ENCODE measurements at regions not wholly inside any gene's neighbourhood (a gene's known extent, or its start where the extent isn't known, plus 50 kb on each side); places are given as distances from the start of the nearest gene placed in this dataset.

DNA sequence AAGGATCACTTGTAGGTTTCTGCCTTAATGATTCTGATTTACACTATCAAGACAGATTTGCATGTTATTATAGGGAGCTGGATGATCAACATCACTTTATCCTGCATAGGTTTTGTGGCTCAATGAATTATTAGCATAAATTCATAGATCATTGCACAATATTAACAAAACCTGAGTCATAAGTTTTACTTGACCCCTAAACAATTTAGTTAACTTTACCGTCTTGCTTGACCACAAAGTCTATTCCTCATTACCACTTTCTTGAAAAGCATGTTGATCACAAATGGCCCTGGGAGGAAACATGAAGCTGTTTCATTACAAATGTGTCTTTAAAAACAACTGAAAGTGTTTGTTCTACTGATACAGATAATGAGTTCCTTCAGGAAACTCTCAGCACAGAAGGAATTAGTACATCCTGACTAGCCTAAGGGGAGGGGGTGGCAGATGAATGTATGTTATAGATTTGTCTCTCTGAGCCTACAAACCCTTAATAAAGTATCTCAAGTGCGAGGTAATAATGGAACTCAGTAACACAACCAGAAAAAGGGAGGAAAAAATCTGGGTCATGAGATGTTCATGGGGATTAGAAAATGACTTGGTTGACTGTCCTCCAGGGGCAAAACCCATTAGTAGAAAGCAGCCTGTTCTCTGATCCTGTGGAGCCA is 303.4 kb downstream of the PIK3C3 start:
- WGBS, 2 donors: 60 to 62% methylated on average over 2 of the region's 2 CpGs
- DNase-seq (no peak), ATAC-seq (no peak)
- Histone ChIP-seq H3K4me1 (no peaks in the 10 kb centered on the region), H3K4me3 (no peak overlapping the region), H3K9me3 (peaks cover 0 to 21% (median 6%) of the 10 kb centered on the region in 11 donors), H3K27me3 (no peaks in the 10 kb centered on the region), H3K27ac (no peak overlapping the region), H3K36me3 (no peaks in the 10 kb centered on the region)
- TF ChIP-seq, protein P1, sequence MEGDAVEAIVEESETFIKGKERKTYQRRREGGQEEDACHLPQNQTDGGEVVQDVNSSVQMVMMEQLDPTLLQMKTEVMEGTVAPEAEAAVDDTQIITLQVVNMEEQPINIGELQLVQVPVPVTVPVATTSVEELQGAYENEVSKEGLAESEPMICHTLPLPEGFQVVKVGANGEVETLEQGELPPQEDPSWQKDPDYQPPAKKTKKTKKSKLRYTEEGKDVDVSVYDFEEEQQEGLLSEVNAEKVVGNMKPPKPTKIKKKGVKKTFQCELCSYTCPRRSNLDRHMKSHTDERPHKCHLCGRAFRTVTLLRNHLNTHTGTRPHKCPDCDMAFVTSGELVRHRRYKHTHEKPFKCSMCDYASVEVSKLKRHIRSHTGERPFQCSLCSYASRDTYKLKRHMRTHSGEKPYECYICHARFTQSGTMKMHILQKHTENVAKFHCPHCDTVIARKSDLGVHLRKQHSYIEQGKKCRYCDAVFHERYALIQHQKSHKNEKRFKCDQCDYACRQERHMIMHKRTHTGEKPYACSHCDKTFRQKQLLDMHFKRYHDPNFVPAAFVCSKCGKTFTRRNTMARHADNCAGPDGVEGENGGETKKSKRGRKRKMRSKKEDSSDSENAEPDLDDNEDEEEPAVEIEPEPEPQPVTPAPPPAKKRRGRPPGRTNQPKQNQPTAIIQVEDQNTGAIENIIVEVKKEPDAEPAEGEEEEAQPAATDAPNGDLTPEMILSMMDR (IDR thresholded peaks at IDR 0.05): no peak
- intact Hi-C loops (cut with DNase I): no loop called here

DNA sequence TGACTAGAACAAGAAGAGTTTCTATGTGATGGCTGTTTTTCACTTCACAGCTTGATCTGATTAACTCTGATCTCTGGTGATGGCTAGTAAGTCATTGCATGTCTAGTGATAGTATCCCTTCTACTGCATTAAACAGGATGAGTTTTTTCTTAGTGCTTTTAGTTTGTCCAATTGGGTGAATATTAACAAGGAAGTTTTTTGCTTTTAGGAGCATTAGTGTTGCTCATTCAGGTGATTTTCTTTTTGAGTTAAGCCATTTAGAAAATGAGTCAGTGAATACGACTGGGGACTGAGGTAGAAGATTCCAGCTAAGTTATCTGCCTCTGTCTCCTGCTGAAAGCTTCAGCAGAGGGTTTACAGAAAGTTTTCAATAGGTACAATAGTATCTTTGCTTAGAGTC is 306.7 kb downstream of the PIK3C3 start:
- ATAC-seq (no peak), DNase-seq (no peak)
- H3K4me3 ChIP-seq: no peak overlapping the region
- no peak overlapping the region for H3K27ac ChIP-seq
- H3K36me3 ChIP-seq: no peaks in the 10 kb centered on the region
- no peaks in the 10 kb centered on the region for H3K9me3 ChIP-seq
- TF ChIP-seq, protein P1 (IDR thresholded peaks at IDR 0.05): no peak
- intact Hi-C loops (cut with DNase I): no loop called here
- WGBS, 2 donors: 60 to 69% methylated on average over 1 of the region's 1 CpG
- no peaks in the 10 kb centered on the region for H3K4me1 ChIP-seq
- H3K27me3 ChIP-seq: no peaks in the 10 kb centered on the region

DNA sequence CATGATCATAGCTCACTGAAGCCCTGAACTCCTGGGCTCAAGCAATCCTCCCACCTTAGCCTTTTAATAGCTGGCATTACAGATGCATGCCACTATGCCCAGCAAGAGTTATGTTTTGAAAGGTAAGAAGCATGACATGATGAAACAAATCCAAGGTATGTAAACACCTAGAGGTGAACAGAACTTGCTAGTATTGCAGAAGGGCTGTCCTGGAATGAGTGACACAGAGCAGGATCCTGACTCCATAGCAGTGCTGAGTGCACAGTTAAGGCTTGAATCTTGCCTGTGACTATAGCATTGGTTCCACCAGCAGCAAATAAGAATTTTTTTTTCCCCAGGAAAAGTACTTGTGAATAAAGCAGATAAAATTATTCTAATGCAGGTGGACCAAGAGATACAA is 309.5 kb downstream of the PIK3C3 start:
- no peaks in the 10 kb centered on the region for H3K36me3 ChIP-seq
- intact Hi-C loops (cut with DNase I): no loop called here
- H3K27me3 ChIP-seq: no peaks in the 10 kb centered on the region
- no peaks in the 10 kb centered on the region for H3K9me3 ChIP-seq
- no peak overlapping the region for H3K27ac ChIP-seq
- ATAC-seq: no peak
- H3K4me3 ChIP-seq: no peak overlapping the region
- H3K4me1 ChIP-seq: no peaks in the 10 kb centered on the region
- TF ChIP-seq, protein P1 (IDR thresholded peaks at IDR 0.05): no peak
- no peak for DNase-seq

DNA sequence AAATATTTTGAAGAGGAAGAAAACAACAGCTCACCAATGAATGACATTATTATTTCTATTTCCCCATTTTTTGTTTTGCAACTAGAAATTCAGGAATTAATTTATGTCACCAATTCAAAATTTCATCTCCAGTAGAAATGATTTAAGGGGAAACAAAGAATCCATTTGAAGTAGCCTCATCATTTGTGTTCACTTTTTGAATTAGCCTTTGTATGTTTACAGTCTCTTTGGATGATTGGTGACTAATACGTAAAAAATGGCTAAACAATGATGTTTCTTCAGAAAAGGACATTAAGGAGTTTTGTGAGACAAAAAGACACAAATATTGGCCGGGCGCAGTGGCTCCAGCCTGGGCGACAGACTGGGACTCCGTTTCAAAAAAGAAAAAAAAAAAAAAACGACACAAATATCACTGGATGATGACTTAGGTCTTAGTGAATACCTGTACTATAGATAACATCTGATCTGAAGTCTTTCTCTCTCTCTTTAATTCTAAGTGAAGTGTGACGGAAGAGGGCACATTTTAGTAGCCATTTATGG is 313.2 kb downstream of the PIK3C3 start:
- 80 to 81% methylated on average over 7 of the region's 7 CpGs for WGBS, 2 donors
- H3K27me3 ChIP-seq: no peaks in the 10 kb centered on the region
- intact Hi-C loops (cut with DNase I): no loop called here
- H3K4me1 ChIP-seq: no peaks in the 10 kb centered on the region
- TF ChIP-seq, protein P1 (IDR thresholded peaks at IDR 0.05): no peak
- DNase-seq: no peak
- H3K9me3 ChIP-seq: no peaks in the 10 kb centered on the region
- H3K36me3 ChIP-seq: no peaks in the 10 kb centered on the region
- ATAC-seq: no peak
- H3K4me3 ChIP-seq: no peak overlapping the region
- no peak overlapping the region for H3K27ac ChIP-seq

Measured in heart right ventricle (tissue), 16 donors.